CD4-positive, alpha-beta T cell treated with Interleukin-21 for 1 hour (primary cell): ENCODE measurements at regions not wholly inside any gene's neighbourhood (a gene's known extent, or its start where the extent isn't known, plus 50 kb on each side); places are given as distances from the start of the nearest gene placed in this dataset.

ENCODE experiments used
- DNase-seq: peaks from one replicate; pipeline ENCODE4 v3.0.0-alpha.2; 2020

DNA sequence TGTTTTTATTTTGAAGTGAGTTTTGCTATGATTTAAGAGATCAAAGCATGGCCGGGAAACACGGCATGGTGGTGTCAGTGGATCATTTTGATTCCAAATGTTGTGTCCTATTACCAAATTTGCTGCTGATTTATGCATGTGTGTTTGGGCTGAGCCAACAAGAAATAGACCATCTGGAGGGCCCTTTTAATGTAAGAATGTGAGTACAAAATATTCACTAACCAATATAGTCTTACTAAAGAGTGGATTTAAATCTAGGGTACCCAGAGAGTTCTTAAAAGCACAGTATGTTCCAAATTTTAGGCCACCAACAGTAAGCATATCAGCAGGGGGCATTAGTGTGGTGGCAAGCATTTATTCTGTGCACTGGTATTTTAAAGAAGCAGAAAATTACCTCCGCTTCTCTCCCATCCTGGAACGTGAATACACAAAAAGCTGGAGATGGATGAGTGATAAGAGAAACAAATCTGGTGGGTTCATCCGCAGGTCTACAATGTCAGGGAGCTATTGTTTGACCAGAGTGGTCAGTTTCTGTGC lies 444.4 kb upstream of the IGFBP7 start:
- DNase-seq, result no peak

DNA sequence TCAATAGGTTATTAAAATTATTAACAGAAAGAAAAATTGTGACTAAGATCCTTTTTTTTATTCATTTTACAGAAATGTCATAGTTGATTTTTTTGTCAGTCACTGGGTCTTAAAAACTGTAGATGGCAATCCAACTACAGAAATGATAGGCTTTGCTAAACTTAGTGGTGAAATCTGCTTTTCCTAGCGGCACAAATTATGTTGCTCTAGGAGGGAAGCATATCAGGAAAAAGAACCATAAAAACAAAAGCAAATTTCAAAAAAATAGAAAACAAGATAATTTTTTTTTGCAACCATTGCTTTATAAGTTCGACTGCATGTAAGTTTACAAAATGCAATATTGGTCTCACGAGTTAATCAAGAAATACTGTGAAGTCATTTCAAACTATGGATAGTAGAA lies 443.5 kb upstream of the IGFBP7 start:
- DNase-seq, result no peak

DNA sequence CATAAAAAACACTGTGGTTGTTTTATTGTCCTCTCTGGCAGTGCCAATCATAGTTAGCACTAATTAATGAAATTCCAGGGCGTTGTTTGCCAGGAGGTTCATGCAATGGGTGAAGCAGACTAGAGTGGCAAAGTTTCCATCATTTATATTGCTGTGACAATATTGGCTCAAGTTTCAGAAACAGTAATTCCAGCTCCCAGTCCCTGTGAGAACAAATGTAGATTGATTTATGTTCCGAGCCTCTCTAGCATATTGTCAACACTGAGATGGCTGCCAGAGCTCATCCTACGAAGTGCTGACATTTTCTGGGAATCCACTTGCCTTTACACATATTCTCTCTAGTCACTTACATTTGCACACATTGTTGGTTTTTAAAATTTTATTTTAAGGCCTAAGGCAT lies 440.0 kb upstream of the IGFBP7 start:
- no peak for DNase-seq

DNA sequence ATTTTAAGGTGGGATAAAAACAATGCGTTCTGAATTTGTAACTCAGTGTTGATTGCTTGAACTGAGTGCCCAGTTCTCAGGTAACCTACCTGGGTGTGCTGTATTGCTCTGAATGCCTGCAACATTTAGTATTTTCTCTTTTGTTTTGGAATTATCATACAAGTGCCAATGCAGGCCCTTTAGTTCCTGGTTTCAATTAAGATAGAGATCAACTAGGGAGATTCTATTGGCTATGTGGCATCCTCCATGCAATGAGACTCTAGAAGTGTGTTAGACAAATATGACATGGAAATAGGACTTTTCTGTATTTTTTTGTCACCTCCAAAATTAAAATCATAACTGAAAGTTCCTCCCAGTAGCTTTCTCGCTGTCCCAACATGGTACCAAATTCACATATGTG lies 438.7 kb upstream of the IGFBP7 start:
- DNase-seq, result no peak

DNA sequence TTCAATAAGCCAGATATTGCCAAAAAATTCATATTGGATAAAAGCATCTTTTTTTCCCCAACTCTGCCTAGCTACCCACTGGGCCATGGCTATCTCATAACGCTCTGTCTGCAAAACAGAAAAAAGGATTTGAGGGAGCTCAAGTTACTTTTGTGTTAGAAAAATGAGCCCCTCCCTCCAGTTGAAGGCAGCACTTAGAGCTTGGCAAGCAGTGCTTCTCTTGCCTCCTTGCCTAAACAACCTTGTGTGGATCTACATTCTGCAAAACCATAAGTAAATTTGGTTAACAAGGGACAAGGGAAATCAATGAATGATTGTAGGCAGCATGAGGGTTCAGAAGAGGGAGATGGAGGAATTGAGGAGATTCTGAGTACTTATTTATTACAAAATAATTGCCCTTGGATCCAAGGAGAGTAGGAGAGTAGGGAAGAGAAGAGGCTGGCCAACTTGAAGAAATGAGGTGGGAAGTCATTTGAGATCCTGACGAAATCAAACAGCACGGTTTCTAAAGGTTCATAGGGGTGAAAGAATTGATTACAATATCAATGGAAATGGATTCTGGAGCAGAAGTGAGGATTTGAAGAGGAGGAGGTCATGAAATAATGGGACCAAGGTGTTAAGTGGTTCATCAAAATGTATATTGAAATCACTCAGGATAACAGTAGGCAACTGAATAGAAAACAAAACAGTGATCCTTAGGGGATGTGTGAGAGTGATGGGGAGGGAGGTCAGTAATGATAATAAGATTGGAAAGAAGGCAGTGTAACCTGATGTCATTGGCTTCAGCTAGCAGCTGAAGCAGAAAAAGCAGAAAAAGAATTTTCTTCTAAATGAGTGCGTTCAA lies 434.8 kb upstream of the IGFBP7 start:
- DNase-seq, result no peak

DNA sequence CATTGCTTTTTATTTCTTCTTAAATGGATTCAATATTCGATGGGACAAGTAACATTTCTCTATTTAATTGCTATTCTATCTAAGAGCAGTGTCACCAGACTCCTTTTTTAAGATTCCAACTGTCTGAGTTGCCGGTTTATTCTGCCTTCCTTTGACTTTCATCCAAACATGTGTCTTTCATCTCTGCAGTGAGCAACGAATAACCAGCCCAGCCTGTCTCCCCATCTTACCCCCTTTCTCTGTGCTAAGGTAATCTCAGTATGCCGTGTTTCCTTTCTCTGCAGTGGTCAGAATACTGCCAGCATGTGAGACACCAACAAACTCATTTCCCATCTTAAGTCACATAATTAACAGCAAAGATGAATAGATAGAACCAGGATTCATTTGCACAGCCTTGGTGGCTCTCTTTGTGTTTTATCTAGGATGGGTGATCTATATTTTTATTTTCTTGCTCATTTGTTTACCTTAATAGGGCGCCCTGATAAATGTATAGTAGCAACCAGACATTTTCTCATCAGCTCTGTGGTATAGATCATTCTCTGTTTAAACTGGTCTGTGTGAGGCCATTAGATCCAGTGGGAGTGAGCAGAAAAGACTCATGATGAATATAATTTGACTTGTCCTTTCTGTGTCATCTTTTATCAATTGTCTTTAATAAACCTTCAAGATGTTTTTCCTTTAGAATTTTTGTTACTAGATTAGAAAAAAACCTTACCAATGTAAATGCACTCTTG lies 394.8 kb upstream of the IGFBP7 start:
- no peak for DNase-seq

DNA sequence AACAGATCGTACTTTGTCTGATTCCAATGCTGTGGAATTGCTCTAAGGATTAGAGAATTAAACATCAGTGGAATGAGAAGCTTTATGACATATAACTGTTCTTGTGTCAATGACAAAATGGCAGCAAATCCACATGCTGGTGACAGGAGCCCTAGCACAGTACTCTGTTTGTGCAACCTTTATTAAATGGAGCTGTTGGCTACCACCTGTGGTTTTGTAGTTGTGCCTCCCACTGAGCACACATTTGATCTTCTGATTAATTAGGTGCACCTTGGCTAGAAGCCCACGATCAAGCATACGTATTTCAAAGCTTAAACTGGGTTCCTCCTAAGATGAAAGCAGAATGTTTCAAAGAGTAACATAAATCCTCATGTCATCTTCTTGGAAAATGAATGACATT lies 394.0 kb upstream of the IGFBP7 start:
- DNase-seq, result no peak

DNA sequence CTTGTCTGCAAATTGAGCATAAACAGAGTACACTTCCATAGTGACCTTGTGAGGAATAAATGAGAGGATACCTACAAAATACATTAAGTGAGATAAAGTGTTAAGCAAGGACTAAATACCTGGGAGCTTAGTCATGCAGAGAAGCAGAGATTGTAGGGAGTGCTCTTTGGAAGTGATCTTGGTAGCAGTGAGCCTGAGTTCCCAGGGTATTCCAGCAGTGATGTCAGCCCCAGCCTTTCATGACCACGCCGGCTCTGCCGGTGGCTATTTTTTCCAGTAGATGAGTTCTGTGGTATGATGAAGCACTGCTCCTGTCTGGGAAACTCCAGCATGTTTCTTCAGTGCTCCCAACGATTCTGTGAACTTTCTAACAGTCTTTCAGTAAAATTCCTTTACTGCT lies 391.5 kb upstream of the IGFBP7 start:
- DNase-seq, result no peak

DNA sequence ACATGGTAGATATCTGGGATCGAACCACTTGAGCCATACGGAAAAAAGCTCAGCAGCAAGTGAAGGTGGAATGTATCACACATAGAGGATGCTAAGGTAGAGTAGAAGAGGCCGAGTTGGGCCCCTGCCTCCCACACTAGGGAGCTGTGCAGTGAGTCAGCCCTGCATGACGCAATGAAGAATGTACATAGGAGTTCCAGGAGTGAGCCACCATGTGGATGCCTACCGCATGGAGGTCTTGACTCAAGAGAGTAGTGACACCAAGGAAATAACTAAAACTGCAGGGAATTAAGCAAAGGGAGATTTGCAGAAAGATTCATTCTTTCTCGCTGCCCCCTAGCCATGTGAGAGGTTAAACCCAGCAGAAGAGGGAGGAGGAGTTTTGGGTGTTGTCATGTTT lies 389.6 kb upstream of the IGFBP7 start:
- DNase-seq, result no peak

DNA sequence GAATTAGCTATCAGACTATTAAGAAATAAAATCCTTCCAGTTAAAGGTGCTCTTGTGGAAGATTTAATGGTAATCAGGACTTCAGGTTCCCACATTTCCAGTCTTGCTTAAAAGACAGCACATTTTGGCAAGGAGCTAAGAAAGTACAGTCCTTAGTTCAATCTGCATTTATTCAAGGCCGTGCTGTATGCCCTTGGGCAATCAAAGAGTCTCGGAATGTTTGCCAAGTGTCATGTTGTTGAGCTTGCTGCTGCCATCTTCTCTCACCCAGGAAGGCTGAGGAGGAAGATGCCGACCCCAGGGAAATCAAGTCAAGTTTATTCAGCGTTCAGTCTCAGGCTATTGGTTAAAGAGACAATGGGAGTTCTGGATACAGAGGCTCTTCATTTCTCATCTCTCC lies 388.1 kb upstream of the IGFBP7 start:
- DNase-seq, result no peak

DNA sequence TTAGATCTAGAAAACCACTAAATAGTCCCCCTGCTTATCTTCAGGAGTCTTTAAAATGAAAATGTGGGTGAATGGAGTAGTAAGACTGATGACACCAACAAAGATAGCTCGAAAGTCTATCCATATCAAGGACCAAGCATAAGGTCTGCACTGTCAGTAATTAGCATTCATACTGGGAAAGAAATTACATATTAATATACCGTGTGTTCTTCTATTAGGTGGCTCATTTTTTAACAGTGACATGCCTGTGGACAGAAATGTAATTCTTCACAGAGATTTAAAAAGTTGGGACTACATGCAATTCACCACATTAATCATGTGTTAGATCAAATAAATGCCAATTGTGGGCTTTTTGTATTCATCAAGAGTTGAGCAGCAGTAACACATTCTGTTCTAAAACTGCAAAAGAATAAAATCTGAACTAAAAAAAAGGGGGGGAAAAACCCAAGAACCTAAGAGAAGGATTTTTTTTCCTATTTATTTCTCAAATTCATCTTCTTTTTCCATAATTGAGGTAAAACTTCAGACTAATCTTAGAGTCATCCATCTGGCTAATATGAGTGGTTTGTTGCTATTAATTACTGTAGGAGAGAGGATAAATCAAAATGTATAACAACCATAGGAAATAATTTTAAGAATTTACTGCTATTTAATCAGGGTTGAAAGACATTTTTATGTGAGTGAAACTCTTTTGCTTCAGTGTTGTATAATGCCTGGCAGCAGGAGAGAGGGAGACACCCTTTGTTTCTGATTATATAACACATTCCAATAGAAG lies 386.7 kb upstream of the IGFBP7 start:
- no peak for DNase-seq

DNA sequence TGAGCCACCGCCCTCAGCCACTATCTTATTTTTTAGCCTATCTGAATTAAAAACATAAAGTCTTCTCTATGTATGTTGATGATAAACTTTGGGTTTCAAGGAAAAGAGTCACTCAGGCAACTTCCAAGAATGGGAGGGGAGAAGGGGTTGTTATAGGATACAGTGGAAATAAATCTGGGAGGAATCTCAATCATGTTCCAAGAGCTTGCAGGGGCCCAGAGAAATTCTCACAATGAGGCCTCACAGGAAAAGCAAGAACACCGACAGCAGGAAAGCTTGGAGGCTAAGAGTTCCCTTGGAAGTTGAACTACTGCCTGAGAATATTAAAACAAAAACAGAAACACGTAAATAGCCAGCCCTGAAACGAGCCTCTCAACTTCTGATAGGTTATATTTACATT lies 384.6 kb upstream of the IGFBP7 start:
- no peak for DNase-seq

DNA sequence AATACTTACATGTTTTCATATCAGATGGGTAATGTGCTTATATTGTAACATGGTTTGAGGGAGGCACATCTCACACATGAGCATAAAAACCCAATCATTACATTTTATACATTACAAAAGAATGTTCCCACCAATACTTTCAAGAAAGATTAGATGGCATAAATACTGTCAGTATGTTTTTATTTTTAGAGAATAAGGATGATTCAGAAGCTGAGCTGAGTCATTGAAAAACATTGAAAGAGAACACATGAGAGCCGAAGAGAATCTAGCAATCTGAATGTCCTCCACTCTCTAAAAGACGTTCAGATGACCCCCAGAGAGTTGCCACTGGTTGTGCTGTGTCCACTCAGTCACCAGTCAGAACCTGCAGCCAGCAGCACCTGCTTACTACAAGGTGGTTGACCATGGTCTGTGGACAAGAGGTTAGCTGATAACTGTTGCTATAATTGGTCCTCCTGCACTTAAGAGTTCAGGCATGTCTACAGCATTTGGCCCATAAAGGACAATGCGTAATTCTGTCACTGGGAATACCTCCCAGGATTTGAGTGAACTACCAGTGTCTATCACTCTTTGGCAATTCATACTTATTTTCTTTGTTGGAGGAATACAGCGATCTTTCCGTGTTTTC lies 382.2 kb upstream of the IGFBP7 start:
- DNase-seq, result no peak

DNA sequence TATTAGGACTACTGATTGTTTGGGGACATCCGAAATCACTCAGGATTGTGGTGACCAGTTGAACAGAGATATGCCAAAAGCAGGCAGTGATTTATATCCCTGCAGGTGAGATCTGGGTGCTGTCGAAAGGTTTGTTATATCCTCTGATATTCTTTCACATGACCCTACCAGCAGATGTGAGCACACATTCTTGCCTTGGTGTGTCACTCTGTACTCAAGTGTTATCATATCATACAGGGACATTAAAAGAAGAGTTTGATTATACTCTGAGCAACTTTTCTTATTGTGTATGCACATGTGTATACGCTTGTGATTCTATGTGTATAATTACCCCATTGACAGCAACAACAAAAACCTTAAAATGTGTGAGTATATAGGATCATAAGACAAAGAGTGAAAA lies 381.2 kb upstream of the IGFBP7 start:
- no peak for DNase-seq

DNA sequence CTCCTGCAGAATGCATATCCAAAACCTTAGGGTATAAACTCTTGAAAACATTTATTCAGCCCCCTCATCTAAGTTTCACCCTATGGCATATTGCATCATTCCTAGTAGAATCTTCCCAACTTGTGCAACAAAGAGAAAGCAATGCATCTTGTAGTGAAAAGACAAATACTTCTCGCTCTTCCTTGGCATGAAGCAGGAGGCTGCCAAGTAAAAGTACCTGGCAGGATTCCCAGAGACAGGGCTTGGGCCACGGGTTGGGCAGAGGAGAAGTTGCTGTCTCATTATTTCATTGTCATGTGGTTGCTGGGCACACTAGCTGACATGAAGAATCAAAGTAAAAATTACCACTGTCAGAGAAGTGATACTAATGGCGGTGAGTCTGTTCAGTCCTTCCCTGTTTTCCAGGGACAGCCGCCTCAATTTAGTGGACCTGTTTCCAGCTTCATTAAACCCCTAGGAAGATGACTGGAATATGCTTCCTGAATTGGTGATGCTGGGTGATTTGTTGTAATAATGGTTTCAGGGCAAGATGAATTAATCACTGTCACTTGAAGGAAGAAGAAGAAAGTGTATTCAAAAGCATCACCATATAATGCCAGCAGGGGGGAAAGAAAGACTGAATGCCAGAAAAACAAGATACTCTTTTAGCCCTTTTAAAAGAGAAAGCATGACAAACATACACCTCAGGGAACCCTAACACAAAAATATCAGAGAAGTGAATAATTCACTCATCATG lies 380.5 kb upstream of the IGFBP7 start:
- DNase-seq, result no peak

DNA sequence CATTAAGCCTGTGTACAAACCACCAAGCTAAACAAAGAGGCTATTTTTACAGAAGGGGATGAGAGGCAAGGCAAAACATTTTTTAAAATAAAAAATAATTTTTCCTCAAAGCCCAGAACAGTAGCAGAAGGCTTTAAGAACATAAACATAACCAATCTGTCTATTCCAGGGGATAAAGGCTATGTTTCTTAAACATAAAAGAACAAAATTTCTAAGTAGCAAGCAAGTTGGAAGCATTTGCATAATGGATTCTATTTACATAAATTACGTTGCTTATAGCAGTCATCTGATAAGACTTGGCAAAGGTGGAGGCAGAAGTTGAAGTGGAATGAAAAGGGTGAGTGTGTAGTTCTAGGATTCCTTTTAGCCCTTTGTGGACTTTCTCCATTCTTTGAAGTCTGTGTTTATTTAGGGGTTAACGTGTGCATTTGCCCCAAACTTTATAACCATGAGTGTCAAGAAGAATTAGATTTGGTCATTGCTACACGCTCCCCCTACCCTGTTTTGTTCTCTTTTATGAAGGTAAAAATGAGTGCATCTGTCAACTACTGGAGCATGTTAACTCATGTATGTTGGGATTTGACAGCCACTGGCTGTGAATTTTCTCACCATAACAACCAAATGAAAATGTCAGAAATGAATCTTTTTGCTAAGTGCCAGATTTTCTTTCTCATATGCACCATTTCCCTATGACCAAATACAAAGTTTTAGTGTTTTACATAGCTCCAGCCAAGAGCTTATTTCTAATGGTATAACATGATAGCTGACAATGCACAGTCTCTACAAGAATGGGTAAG lies 378.4 kb upstream of the IGFBP7 start:
- no peak for DNase-seq

DNA sequence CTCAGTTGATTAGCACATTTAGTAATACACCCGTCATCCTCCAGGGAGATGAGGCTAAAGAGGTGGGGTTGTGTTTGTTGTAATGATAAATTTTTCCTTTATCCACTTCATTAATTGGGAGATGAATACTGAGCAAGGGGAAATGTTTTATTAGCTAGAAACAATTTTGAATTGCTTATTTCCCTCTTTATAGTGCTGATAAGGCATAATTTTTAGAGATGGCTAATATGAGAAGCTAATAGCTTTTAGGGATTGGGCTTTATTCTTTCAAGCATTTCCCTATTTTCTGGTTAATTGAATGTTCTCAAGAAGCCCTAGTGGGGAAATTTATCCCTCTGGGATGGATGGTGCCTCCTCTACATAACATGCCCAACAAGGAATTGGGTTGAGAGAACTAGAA lies 365.2 kb upstream of the IGFBP7 start:
- DNase-seq, result no peak

DNA sequence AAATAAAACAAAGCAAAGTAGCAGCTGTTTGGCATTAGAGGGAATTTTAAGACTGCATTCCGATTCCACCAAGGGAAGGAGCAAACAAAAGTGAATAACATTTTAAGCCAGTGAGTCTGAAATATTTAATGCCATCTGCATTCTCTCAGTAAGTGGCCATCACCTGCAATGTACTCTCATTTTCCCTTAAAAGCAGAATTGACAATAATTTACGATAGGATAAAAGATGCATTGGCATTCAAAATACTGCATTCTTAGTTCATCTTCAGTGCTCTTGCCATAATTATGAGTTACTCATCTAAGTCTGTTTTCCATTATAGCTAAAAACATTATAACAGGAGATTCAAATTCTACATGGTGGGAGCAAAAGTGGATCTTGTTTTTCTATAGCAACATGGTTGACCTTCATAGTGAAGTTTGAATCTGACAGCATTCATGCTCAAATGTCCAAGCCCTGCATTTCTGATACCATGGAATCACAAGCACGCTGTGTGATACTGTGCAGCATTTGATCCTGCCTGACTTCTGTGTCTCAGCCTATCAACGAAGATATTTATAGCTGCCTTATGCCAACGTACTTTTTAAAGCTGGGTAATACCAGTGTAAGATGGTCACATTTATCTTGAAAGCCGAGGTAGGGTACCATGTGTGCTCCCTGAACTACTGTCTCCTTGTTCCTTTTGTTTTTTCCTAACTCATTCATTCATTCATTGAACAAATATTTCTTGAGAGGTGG lies 355.3 kb upstream of the IGFBP7 start:
- no peak for DNase-seq

DNA sequence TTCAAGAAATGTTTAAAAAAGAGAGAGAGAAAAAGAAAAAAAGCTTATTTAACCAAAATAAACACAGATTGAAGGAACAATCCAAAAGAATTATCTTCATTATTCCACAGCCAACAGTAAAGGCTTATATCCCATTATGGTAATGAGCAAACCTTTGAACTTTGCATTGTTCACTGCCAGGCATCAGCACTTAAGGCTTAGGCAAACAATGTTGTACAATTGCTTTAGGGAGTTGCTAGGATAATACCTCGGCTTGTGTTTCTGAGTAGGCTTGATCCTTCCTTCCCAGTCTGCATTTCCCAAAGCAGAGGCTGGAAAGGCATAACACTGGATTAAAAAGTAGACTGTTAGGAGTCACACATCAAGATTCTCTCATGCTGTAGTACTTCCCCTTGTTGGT lies 352.7 kb upstream of the IGFBP7 start:
- no peak for DNase-seq

DNA sequence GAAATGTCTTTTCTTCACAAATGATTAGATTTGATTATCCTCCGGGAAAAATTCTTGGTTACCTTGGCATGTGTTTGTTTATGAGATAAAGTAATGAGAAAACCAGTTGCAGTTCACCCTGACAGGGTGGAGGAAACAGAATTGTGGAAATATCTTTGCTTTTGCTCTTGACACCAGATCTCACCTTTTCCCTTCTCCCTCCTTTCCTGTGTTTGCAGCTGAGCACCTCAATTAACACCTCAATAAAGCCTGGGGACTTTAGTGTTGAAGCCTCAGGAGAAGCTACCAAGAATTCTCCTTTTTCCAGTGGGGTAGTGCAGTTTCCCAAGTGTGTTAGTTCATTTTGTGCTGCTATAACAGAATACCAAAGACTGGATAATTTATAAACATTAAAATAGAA lies 350.8 kb upstream of the IGFBP7 start:
- no peak for DNase-seq

DNA sequence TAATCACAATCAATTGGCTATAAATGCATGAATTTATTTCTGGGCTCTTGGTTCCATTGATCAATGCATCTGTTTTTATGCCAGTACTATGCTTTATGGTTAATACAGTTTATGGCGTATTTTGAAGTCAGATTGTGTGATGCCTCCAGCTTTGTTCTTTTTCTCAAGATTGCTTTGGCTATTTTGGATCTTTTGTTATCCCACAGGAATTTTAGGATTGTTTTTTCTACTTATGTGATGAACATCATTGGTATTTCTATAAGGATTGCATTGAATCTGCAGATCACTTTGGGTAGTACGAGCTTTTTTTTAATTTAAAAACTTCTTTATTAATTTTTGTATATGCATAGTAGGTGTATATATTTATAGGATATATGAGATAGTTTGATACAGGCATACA lies 338.7 kb upstream of the IGFBP7 start:
- no peak for DNase-seq
